C4-2B (cell line): ENCODE measurements at regions not wholly inside any gene's neighbourhood (a gene's known extent, or its start where the extent isn't known, plus 50 kb on each side); places are given as distances from the start of the nearest gene placed in this dataset.

Experiments
- ZFX ChIP-seq: fragments of 450-650 bp; IDR thresholded peaks from 2 replicates; pipeline ENCODE4 v1.6.1; 2017
- TF ChIP-seq, protein P1 (sequence below): fragments of 450-650 bp; conservative IDR thresholded peaks from 2 replicates; pipeline ENCODE4 v1.5.1; 2017; ENCODE audit warnings: mild to moderate bottlenecking

GRCh38 chr6:111982681-111983080 lies 71.2 kb upstream of the CCN6 start:
- TF ChIP-seq, protein P1, sequence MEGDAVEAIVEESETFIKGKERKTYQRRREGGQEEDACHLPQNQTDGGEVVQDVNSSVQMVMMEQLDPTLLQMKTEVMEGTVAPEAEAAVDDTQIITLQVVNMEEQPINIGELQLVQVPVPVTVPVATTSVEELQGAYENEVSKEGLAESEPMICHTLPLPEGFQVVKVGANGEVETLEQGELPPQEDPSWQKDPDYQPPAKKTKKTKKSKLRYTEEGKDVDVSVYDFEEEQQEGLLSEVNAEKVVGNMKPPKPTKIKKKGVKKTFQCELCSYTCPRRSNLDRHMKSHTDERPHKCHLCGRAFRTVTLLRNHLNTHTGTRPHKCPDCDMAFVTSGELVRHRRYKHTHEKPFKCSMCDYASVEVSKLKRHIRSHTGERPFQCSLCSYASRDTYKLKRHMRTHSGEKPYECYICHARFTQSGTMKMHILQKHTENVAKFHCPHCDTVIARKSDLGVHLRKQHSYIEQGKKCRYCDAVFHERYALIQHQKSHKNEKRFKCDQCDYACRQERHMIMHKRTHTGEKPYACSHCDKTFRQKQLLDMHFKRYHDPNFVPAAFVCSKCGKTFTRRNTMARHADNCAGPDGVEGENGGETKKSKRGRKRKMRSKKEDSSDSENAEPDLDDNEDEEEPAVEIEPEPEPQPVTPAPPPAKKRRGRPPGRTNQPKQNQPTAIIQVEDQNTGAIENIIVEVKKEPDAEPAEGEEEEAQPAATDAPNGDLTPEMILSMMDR, result no peak
- no peak for TF ChIP-seq ZFX
